Stimulated activated CD4-positive, alpha-beta T cell treated with anti-CD3 and anti-CD28 coated beads, Interleukin-15, amount 100 ng/mL, for 48 hours (primary cell): ENCODE measurements at regions not wholly inside any gene's neighbourhood (a gene's known extent, or its start where the extent isn't known, plus 50 kb on each side); places are given as distances from the start of the nearest gene placed in this dataset.

Source experiments
- DNase-seq, 2 donors: peaks; one replicate each; pipeline ENCODE4 v3.0.0-alpha.2; 2020; ENCODE audit warnings: low read depth in 2 of 2

DNA sequence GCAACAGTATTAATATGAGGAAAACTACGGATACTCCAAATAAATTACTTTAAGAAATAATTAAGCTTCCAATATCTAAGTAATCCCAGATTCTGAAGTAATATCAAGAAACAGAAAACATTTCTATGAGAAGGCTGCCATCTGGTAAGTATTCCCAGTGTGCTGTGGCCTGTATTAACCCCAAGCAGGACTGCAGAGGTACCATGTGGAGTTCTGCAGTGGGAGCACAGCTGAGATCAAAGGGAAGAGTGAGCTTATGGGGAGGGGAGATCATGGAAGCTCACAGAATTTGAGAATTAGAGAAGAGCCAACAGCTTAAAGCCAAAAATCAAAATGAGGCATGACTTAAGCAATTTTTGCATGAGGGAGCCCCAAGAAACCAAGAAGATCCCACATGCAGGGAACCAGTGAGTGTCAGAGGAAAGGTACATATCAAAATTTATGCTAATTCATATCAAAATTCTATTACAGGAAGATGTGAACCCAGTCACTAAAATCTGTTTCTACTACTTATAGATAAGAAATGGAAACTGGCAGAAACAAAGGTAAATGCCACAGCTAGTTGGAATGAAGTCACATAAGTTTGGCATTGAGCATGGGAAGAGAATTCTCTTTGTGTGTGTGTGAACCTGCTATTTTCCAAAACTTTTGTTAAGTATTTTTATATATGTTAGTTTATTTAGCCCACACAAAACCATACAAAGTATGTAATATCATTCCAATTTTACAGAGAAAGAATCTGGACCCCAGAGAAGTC, 62.6 kb upstream of the KITLG start:
- no peak for DNase-seq

DNA sequence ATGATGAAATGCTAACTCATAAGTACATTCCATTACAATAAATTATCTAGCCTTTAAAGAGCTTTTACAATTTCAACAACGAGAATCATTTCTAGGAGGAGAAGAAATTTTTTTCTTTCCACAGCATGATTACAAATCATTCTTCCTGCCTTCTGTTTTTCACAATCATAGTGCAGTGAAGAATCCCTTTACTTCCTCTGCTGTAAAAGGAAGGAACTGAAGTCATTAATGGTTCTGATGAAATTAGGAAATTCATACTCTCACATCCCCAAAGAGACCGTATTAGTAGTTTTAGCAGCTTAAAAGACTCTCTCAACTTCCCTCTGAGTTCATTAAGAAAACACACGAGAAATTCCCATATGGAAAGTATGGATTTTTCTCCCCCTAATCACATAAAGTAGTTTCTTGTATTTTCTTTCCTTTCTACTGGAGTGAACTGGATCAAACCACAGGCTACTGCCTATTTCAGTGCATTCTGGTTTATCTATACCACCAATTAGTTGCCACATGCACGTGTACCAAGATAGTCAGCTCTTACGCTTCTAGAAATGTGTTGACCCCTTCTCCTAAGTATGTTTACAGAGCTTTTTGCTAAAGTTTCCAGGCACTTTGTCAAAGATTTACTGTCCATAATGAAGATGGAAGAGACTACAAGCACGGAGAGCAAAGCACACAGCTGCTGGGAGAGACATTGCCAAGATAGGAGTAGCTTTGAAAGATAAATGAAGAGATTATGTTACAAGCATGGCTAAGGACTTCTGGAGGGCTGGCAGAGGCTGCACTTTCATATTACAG, 58.9 kb upstream of the KITLG start:
- DNase-seq = no peak

DNA sequence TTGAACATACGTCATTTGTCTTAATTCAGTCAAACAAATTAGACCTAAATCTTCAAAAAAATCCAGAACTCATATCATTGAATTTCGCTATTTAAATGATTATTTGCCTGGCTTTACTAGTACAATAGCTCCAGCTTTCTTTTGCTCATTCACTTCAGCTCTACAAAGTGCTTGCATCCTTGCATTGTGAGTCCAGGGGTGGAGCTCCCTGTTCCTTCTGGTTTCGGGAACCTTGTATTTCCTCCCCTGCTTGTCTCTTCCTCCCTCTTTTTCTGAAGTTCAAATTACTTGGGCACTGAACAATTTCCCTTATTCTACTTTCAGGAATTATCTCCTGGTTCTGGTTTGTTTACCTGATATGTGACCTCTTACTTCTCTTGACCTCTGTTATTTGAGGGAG, 58.1 kb upstream of the KITLG start:
- DNase-seq = no peak

DNA sequence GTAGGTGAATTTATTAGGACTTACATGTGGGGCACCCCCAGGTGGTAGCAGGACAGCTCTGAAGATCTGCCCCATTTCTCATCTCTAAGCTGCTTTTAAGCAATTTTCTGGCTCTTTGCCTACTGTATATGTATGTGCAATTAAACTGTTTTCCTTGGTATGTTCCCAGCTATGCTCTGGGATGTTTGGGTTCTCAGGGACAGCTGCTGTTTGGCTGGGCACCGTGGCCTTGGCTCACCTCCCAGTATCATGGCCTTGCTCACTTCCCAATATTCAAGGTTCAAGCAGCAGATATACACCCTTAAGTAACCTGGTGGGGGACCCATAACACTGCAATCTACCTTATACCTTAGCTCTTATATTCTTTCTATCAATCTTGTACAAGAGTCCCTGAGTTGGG, 53.7 kb upstream of the KITLG start:
- no peak for DNase-seq

DNA sequence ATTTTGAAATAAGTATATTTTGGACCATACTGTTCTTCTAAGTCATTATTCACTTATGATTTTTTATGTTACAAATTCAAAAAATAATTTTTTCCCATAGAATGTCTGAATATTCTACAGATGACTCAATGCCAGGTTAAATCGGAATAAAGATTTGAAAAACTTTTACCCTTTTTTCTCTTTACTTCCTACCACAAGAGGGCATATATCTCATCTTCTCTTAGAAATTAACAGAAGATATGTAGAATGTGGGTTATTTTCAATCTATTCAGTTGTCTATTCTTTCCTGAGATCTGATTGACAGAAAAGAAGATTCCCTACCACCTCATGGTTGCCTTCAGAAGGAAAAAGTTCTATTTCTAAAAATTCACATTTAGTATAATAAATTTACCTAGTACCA, 53.0 kb upstream of the KITLG start:
- DNase-seq = no peak

DNA sequence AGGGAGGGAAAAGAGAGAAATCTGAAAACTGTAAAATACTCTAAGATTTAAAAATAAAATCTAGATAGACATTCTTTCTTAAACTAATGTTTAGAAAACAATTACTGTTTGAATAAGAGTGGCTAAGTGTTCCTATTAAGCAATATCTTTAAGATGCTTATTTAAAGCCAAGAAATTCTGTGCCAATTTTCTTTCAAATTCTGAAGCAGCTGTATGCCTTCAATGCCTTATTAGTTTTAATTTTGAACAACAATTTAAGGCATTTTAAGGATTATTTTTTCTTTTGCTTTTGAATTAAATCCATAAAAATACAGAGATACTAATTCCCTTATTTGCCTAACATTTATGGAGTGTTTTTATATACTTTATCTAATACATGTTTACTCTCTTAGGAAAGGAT, 50.3 kb upstream of the KITLG start:
- DNase-seq = no peak
